HG03520 (cell line): ENCODE measurements at regions not wholly inside any gene's neighbourhood (a gene's known extent, or its start where the extent isn't known, plus 50 kb on each side); places are given as distances from the start of the nearest gene placed in this dataset.

ENCODE experiments used
- ATAC-seq: cut with Tn5 transposase; IDR thresholded peaks from one replicate; pipeline ENCODE4 v1.9.1; 2021; ENCODE audit warnings: mild to moderate bottlenecking, moderate library complexity; ENCODE audit not compliant: unreplicated experiment

GRCh38 chr2:236940916-236941520 lies 144.7 kb upstream of the COPS8 start:
- ATAC-seq: no peak

DNA sequence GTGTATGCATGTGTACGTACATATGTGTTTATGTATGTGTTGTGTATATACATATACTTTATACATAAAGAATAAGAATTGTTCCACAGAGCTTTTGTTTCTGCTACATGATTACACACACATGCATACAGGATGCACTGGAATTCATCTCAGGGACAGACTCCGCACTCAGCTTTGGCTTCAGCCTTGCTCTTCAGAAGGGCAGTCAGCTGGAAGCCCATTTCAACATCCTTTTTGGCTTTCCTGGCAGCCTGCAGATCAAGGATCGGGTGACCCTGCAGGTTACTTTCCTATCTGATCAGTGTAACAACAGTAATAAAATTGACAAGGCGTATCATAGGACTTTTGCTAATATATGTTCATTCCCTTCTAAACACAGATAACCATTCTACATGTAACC lies 144.1 kb upstream of the COPS8 start:
- ATAC-seq: no peak

DNA sequence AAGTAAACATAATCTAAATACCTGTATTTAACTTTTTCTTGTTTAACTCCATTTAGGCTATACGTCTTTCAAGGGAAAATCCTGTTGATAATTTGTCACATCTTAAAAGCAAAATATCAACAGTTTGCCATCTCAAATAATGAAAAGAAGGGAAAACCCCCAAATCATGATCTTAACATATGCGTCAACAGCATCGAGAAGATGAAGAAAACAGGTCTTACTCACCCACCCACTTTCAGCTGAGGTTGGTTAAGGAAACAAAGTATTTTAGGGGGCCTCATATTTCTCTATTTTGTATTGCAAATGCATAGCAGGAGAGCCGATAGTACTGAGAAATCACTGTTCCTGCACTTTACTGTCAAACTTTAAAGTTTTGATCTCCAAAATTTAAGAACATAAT lies 143.1 kb upstream of the COPS8 start:
- no peak for ATAC-seq

GRCh38 chr2:236943068-236943467 lies 142.6 kb upstream of the COPS8 start:
- ATAC-seq: no peak

GRCh38 chr2:236943841-236944513 lies 141.7 kb upstream of the COPS8 start:
- no peak for ATAC-seq

GRCh38 chr2:236944561-236944960 lies 141.1 kb upstream of the COPS8 start:
- ATAC-seq: no peak

DNA sequence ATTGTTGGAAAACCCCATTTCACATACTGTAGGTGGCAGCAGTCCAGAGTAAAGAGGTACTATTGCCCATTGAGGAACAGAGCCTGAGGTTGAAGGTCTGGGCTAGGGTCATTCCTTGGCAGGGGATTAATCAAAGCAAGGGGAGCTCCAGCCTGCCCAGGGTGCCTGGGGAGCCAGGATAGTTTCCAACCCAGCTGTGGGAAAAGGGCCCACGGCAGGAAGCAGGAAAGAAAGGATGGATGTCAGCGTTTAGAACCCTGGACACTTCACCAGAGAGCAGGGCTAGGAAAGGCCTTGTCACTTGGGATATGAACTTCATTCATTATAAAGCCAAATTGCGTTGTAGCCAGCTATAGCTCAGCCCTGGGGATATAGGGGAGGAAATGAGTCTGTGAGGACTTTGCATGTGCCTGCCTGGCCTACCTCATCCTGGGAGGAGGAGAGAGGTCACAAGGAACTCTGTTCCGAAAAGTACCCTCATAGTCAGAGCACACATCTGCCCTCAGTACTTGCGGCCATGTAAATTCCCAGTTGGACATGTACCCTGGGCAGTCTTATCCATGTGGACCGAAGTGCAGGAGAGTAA lies 140.2 kb upstream of the COPS8 start:
- no peak for ATAC-seq

GRCh38 chr2:236946871-236947270 lies 138.8 kb upstream of the COPS8 start:
- no peak for ATAC-seq

GRCh38 chr2:236947294-236947693 lies 138.4 kb upstream of the COPS8 start:
- no peak for ATAC-seq

DNA sequence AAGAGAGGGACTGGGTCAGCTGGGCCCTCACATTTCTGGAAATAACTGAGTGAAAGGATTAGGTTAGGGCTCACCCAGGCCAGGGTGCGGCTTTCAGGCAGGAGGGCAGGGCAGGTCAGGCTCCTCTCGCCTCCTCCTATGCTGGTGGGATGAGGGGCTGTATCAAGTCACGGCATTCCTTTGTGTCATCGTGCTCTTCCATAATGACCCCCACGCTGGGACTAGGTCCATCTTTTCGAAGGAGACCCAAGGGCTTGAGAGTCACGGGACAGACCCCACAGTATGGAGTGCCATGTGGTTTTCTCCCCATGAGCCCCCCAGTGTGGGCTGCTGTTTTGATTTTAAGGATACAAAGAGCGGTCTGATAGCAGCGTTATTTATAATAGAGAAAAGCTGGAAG lies 137.8 kb upstream of the COPS8 start:
- ATAC-seq: no peak

- no peak for ATAC-seq
These were observed 136.4 kb upstream of the COPS8 start for GRCh38 chr2:236949089-236949905.

GRCh38 chr2:236951830-236952475 lies 133.7 kb upstream of the COPS8 start:
- ATAC-seq: no peak

DNA sequence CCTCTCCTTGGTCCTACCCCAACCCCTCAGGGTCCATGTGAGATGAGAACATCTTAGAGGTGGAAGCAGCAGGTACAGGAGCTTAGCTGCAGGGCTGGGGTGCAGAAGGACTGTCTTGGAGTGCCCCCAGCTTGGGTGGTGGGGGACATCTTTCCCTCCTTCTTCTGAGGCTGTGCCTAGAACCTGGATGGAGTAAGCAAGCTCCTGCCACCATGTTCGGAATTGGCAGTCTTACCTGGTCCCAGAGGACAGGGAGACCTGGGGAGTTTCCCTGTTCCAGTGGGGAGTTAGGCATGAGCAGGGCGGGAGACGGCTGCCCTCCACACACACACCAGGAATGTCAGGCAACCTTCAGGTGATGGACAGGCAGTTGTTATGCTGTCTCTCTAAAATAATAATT lies 131.0 kb upstream of the COPS8 start:
- ATAC-seq: no peak

DNA sequence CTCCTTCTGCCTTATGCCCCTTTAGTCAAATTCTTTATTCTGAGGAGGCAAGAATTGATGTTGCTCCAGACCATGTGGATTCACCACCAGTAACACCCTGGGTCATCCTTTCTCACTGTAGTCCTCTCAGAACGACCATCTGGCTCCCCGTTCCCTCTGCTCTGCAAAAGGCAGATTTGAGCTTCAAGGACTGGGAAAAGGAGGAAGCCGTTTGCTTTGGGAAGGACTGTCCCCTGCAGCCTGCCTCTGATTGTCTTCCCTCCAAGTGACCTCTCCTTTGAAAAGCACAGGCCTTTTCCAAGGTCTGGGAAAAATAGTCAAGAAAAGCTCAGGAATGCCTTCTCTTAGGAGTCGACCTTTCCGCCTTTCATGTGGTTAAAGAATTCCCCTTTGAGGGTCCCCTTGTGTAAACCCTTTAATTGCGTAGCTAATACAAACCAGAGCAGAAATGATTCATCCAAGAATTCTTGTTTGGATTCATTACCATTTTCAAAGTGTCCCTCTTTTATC lies 130.1 kb upstream of the COPS8 start:
- ATAC-seq: no peak

- ATAC-seq: no peak
These were observed 129.6 kb upstream of the COPS8 start for GRCh38 chr2:236956031-236956618.

GRCh38 chr2:236956641-236957040 lies 129.0 kb upstream of the COPS8 start:
- no peak for ATAC-seq

GRCh38 chr2:236959036-236959435 lies 126.7 kb upstream of the COPS8 start:
- no peak for ATAC-seq

- no peak for ATAC-seq
These were observed 125.8 kb upstream of the COPS8 start for GRCh38 chr2:236959876-236960275.

GRCh38 chr2:236960531-236960930 lies 125.2 kb upstream of the COPS8 start:
- ATAC-seq: no peak

DNA sequence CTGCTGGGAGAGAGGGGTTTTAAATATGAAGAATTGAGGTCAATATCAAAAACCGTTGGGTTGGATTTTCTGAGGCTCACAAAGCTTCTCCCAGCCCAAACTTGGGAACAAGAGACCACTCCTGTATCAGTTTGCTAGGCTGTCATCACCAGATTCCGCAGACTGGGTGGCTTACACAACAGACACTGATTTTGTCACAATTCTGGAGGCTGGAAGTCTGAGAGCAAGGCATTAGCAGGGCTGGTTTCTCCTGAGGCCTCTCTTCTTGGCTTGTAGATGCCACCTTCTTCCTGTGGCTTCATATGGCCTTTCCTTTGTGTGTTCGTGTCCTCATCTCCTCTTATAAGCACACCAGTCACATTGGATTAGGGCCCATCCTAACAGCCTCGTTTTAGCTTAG lies 122.9 kb upstream of the COPS8 start:
- ATAC-seq: no peak
